Common myeloid progenitor, CD34-positive (primary cell): ENCODE measurements at regions not wholly inside any gene's neighbourhood (a gene's known extent, or its start where the extent isn't known, plus 50 kb on each side); places are given as distances from the start of the nearest gene placed in this dataset.

Experiments
- CTCF ChIA-PET: fragments of 350-600 bp; sonication (Branson Sonifier 250); formaldehyde crosslinking; loops from one replicate; lab custom pipeline; 2021; ENCODE audit warnings: antibody characterized with exemption; lab: Charles Lee
- POLR2A ChIA-PET: fragments of 350-600 bp; sonication (Branson Sonifier 250); formaldehyde crosslinking; loops from one replicate; lab custom pipeline; 2021; ENCODE audit warnings: antibody characterized with exemption; lab: Charles Lee
- DNase-seq, 3 donors: peaks; one replicate each; pipeline versions ENCODE4 v3.0.0 to v3.0.0-alpha.2; 2013
- H3K27ac ChIP-seq, 2 experiments: 1 replicate in 1 of 2; 2 replicates in 1 of 2; pipeline ENCODE4 v1.7.0; 2013; ENCODE audit warnings: inconsistent platforms in 2 of 2, low read length in 2 of 2, mild to moderate bottlenecking in 2 of 2, low read depth in 1 of 2, moderate library complexity in 1 of 2; ENCODE audit not compliant: severe bottlenecking in 2 of 2, insufficient read depth in 1 of 2, poor library complexity in 1 of 2
- H3K27me3 ChIP-seq, 5 experiments: replicated peaks in 2 of 5; 1 replicate in 3 of 5; 2 replicates in 2 of 5; pipeline versions ENCODE4 v1.6.1 to v1.7.0; 2013; ENCODE audit warnings: low read length in 4 of 5, mild to moderate bottlenecking in 2 of 5, moderate library complexity in 2 of 5, inconsistent platforms in 1 of 5; ENCODE audit not compliant: insufficient read depth in 5 of 5, control insufficient read depth in 4 of 5
- H3K36me3 ChIP-seq, 4 experiments: 1 replicate in 2 of 4; 2 replicates in 2 of 4; pipeline versions ENCODE4 v1.6.1 to v1.7.0; 2013; ENCODE audit warnings: low read length in 3 of 4, control low read depth in 1 of 4, mild to moderate bottlenecking in 1 of 4; ENCODE audit not compliant: control insufficient read depth in 4 of 4, insufficient read depth in 4 of 4
- H3K4me1 ChIP-seq, 4 experiments: 1 replicate in 3 of 4; 2 replicates in 1 of 4; pipeline versions ENCODE4 v1.6.1 to v1.7.1; 2013; ENCODE audit warnings: low read length in 3 of 4, mild to moderate bottlenecking in 3 of 4, control low read depth in 1 of 4, inconsistent platforms in 1 of 4, moderate library complexity in 1 of 4; ENCODE audit not compliant: control insufficient read depth in 4 of 4, insufficient read depth in 4 of 4; ENCODE audit errors: control extremely low read depth in 1 of 4
- H3K4me3 ChIP-seq, 7 experiments: 1 replicate in 4 of 7; 2 replicates in 3 of 7; pipeline versions ENCODE4 v1.5.1 to v1.7.0; 2013; ENCODE audit warnings: mild to moderate bottlenecking in 7 of 7, low read length in 6 of 7, moderate library complexity in 6 of 7, inconsistent platforms in 2 of 7, low read depth in 2 of 7, control low read depth in 1 of 7; ENCODE audit not compliant: insufficient read depth in 4 of 7, control insufficient read depth in 1 of 7; ENCODE audit errors: extremely low read depth in 1 of 7
- H3K9me3 ChIP-seq, 5 experiments: 1 replicate in 4 of 5; 2 replicates in 1 of 5; pipeline versions ENCODE4 v1.6.1 to v1.7.1; 2013; ENCODE audit warnings: low read length in 4 of 5, mild to moderate bottlenecking in 2 of 5, inconsistent platforms in 1 of 5, low read depth in 1 of 5, moderate library complexity in 1 of 5; ENCODE audit not compliant: control insufficient read depth in 4 of 5, insufficient read depth in 2 of 5; ENCODE audit errors: control extremely low read depth in 1 of 5
- WGBS: methylation state at CpG from one replicate; pipeline ENCODE4 v1.1.5; 2013; ENCODE audit not compliant: insufficient coverage; 5-methylcytosine and 5-hydroxymethylcytosine counted together

GRCh38 chr7:54090652-54091213, 451.4 kb upstream of the VSTM2A start:
- WGBS: 90% methylated on average over 2 of the region's 4 CpGs
- CTCF ChIA-PET: interaction anchor here (0.6 kb wide), 1 partner anchor 1101 kb away, joined by 3 read pairs; no protein-coding TSS in a partner anchor
- Histone ChIP-seq H3K4me3 (no peak overlapping the region), H3K27me3 (no peaks in the 10 kb centered on the region), H3K27ac (no peak overlapping the region), H3K36me3 (no peaks in the 10 kb centered on the region), H3K9me3 (peaks cover 0 to 4% (median 0%) of the 10 kb centered on the region in 5 experiments), H3K4me1 (no peaks in the 10 kb centered on the region)
- POLR2A ChIA-PET: no interaction called here
- no peak for DNase-seq

GRCh38 chr7:54091322-54091721, 450.9 kb upstream of the VSTM2A start:
- Histone ChIP-seq H3K4me3 (no peak overlapping the region), H3K4me1 (no peaks in the 10 kb centered on the region), H3K9me3 (peaks cover 0 to 4% (median 0%) of the 10 kb centered on the region in 5 experiments), H3K36me3 (no peaks in the 10 kb centered on the region), H3K27ac (no peak overlapping the region), H3K27me3 (no peaks in the 10 kb centered on the region)
- no peak for DNase-seq
- ChIA-PET CTCF (no interaction called here), POLR2A (no interaction called here)
- WGBS: 83% methylated on average over 2 of the region's 6 CpGs

- H3K4me3 ChIP-seq: no peak overlapping the region
- WGBS: no CpG with 5 or more reads among the region's 1 CpG
- ChIA-PET CTCF (no interaction called here), POLR2A (no interaction called here)
- H3K27ac ChIP-seq: no peak overlapping the region
- H3K9me3 ChIP-seq: no peaks in the 10 kb centered on the region
- H3K36me3 ChIP-seq: no peaks in the 10 kb centered on the region
- no peak for DNase-seq
- no peaks in the 10 kb centered on the region for H3K4me1 ChIP-seq
- H3K27me3 ChIP-seq: no peaks in the 10 kb centered on the region
Measured at GRCh38 chr7:54097886-54098285, 444.3 kb upstream of the VSTM2A start.

GRCh38 chr7:54109501-54109900, 432.7 kb upstream of the VSTM2A start:
- no peak overlapping the region for H3K27ac ChIP-seq
- no peak overlapping the region for H3K4me3 ChIP-seq
- POLR2A ChIA-PET: no interaction called here
- H3K4me1 ChIP-seq: no peaks in the 10 kb centered on the region
- 90% methylated on average over 4 of the region's 4 CpGs for WGBS
- no peaks in the 10 kb centered on the region for H3K27me3 ChIP-seq
- H3K9me3 ChIP-seq: no peaks in the 10 kb centered on the region
- CTCF ChIA-PET: no interaction called here
- no peaks in the 10 kb centered on the region for H3K36me3 ChIP-seq
- no peak for DNase-seq

GRCh38 chr7:54111814-54112511, 430.2 kb upstream of the VSTM2A start:
- no peaks in the 10 kb centered on the region for H3K27me3 ChIP-seq
- H3K4me1 ChIP-seq: no peaks in the 10 kb centered on the region
- ChIA-PET POLR2A (no interaction called here), CTCF (no interaction called here)
- DNase-seq: no peak
- no peaks in the 10 kb centered on the region for H3K36me3 ChIP-seq
- H3K27ac ChIP-seq: no peak overlapping the region
- H3K4me3 ChIP-seq: no peak overlapping the region
- 86% methylated on average over 3 of the region's 6 CpGs for WGBS
- H3K9me3 ChIP-seq: no peaks in the 10 kb centered on the region

- POLR2A ChIA-PET: no interaction called here
- Histone ChIP-seq H3K4me1 (no peaks in the 10 kb centered on the region), H3K27ac (no peak overlapping the region), H3K4me3 (no peak overlapping the region), H3K9me3 (no peaks in the 10 kb centered on the region), H3K27me3 (no peaks in the 10 kb centered on the region), H3K36me3 (no peaks in the 10 kb centered on the region)
- CTCF ChIA-PET: no interaction called here
- DNase-seq: no peak
- WGBS: 76% methylated on average over 3 of the region's 3 CpGs
Measured at GRCh38 chr7:54112567-54112966, 429.6 kb upstream of the VSTM2A start.

- ChIA-PET CTCF (no interaction called here), POLR2A (no interaction called here)
- no peak overlapping the region for H3K27ac ChIP-seq
- H3K27me3 ChIP-seq: no peaks in the 10 kb centered on the region
- no peak overlapping the region for H3K4me3 ChIP-seq
- no peak for DNase-seq
- H3K9me3 ChIP-seq: no peaks in the 10 kb centered on the region
- H3K4me1 ChIP-seq: no peaks in the 10 kb centered on the region
- 95% methylated on average over 9 of the region's 9 CpGs for WGBS
- no peaks in the 10 kb centered on the region for H3K36me3 ChIP-seq
Measured at GRCh38 chr7:54115028-54115763, 427.0 kb upstream of the VSTM2A start.
